ENCODE measurements at regions not wholly inside any gene's neighbourhood (a gene's known extent, or its start where the extent isn't known, plus 50 kb on each side); places are given as distances from the start of the nearest gene placed in this dataset.

DNA sequence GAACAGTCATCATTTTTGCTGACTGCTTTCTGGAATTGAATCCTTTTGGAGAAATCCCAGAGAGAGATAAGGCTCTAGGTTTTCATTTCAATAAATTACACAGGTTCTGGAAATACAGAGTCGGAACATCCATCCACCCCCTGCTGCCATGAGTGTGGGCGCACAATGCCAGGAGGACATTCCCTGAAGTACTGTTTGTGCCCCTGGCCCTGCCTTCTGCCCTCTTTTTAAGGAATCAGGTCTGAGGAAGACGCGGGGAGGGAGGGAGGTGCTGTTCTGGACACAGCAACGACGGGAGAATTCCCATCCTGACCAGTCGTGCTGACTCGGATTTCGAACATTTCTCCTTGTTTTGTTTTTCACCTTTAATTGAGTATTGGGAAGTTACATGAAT lies 69.0 kb downstream of the SEC61G start (continued):
- TF ChIP-seq HMGN3 (IDR thresholded peaks at IDR 0.05; ENCODE audit: borderline replicate concordance, extremely low read depth, insufficient read length, low read depth, low read length) = no peak
- TF ChIP-seq ZNF717 (CRISPR knock-in tag; IDR thresholded peaks at IDR 0.05) = no peak
- no peak for TF ChIP-seq MCM7 (IDR thresholded peaks at IDR 0.05)

GRCh38 chr7:54689394-54690049 lies 69.5 kb downstream of the SEC61G start:
- H3K27ac ChIP-seq (ENCODE audit: extremely low read depth, low read depth, low read length) = no peak overlapping the region
- no peaks in the 10 kb centered on the region for H3K9me3 ChIP-seq (replicated peaks; ENCODE audit: control insufficient read depth, insufficient read depth, low read depth, low read length)
- DNase-seq (ENCODE audit: extremely low read depth in 1 of 4, low spot score in 3 of 4) (no peak), ATAC-seq (no peak), FAIRE-seq (no peak)
- no peaks in the 10 kb centered on the region for H3K4me1 ChIP-seq (replicated peaks in 1 of 2; ENCODE audit: control insufficient read depth in 2 of 2, insufficient read depth in 2 of 2, low read length in 2 of 2)
- H3K79me2 ChIP-seq (ENCODE audit: control insufficient read depth, insufficient read depth, low read length) = no peaks in the 10 kb centered on the region
- no peaks in the 10 kb centered on the region for H4K20me1 ChIP-seq (replicated peaks; ENCODE audit: control insufficient read depth, insufficient read depth, low read length)
- POLR2A ChIA-PET = no interaction called here
- no peak overlapping the region for H3K4me2 ChIP-seq (ENCODE audit: insufficient read depth, low read length)
- H2AFZ ChIP-seq (ENCODE audit: low read depth, low read length) = no peak overlapping the region
- WGBS (ENCODE audit: insufficient coverage, low coverage, missing lambda C conversion rate) = 0% methylated on average over 3 of the region's 5 CpGs
- no peak overlapping the region for H3K4me3 ChIP-seq
- CTCF ChIA-PET (ENCODE audit: low intra/inter-chr PET ratio) = no interaction called here
- H3K9ac ChIP-seq (ENCODE audit: insufficient read depth in 1 of 2, low read depth in 2 of 2, low read length in 2 of 2) = no peak overlapping the region
- no peaks in the 10 kb centered on the region for H3K9me1 ChIP-seq (ENCODE audit: control insufficient read depth, insufficient read depth, low read length)
- in situ Hi-C loops (cut with MboI) (no loop called here), intact Hi-C loops (cut with micrococcal nuclease) (no loop called here)
- H3K27me3 ChIP-seq (ENCODE audit: control insufficient read depth in 2 of 2, insufficient read depth in 2 of 2, low read length in 2 of 2) = peaks cover 0 to 14% of the 10 kb centered on the region in 2 experiments; a peak in 2 of 5 replicates
- no TSS peak for BruUV-seq (replicated peaks)
- no peaks in the 10 kb centered on the region for H3K36me3 ChIP-seq (ENCODE audit: control insufficient read depth, insufficient read depth, low read length)
- TF ChIP-seq CBX1 (IDR thresholded peaks at IDR 0.05; ENCODE audit: low read depth) = no peak
- no peak for TF ChIP-seq CHD2 (IDR thresholded peaks at IDR 0.05; ENCODE audit: low read depth, low read length)
- no peak for TF ChIP-seq ELK1 (CRISPR knock-in tag; IDR thresholded peaks at IDR 0.05)
- TF ChIP-seq ZNF668 (CRISPR knock-in tag; IDR thresholded peaks at IDR 0.05) = no peak
- no peak for TF ChIP-seq MYBL2 (IDR thresholded peaks at IDR 0.05; ENCODE audit: low read depth)
- TF ChIP-seq MYBL2 (CRISPR knock-in tag; IDR thresholded peaks at IDR 0.05; ENCODE audit: borderline replicate concordance) = no peak
- no peak for TF ChIP-seq E2F1 (CRISPR knock-in tag; IDR thresholded peaks at IDR 0.05)
- no peak for TF ChIP-seq POLR2A (conservative IDR thresholded peaks at IDR 0.05)
- TF ChIP-seq ZNF124 (CRISPR knock-in tag; IDR thresholded peaks at IDR 0.05) = no peak
- TF ChIP-seq, protein P1, sequence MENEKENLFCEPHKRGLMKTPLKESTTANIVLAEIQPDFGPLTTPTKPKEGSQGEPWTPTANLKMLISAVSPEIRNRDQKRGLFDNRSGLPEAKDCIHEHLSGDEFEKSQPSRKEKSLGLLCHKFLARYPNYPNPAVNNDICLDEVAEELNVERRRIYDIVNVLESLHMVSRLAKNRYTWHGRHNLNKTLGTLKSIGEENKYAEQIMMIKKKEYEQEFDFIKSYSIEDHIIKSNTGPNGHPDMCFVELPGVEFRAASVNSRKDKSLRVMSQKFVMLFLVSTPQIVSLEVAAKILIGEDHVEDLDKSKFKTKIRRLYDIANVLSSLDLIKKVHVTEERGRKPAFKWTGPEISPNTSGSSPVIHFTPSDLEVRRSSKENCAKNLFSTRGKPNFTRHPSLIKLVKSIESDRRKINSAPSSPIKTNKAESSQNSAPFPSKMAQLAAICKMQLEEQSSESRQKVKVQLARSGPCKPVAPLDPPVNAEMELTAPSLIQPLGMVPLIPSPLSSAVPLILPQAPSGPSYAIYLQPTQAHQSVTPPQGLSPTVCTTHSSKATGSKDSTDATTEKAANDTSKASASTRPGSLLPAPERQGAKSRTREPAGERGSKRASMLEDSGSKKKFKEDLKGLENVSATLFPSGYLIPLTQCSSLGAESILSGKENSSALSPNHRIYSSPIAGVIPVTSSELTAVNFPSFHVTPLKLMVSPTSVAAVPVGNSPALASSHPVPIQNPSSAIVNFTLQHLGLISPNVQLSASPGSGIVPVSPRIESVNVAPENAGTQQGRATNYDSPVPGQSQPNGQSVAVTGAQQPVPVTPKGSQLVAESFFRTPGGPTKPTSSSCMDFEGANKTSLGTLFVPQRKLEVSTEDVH (IDR thresholded peaks at IDR 0.05; ENCODE audit: low read depth, partially characterized antibody) = no peak
- no peak for TF ChIP-seq ILK (tag; IDR thresholded peaks at IDR 0.05; ENCODE audit: borderline replicate concordance, low read depth)
- TF ChIP-seq, protein P2, sequence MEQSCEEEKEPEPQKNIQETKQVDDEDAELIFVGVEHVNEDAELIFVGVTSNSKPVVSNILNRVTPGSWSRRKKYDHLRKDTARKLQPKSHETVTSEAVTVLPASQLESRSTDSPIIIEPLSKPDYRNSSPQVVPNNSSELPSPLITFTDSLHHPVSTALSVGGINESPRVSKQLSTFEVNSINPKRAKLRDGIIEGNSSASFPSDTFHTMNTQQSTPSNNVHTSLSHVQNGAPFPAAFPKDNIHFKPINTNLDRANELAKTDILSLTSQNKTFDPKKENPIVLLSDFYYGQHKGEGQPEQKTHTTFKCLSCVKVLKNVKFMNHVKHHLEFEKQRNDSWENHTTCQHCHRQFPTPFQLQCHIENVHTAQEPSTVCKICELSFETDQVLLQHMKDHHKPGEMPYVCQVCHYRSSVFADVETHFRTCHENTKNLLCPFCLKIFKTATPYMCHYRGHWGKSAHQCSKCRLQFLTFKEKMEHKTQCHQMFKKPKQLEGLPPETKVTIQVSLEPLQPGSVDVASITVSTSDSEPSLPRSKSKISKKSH (CRISPR knock-in tag; IDR thresholded peaks at IDR 0.05) = no peak
- TF ChIP-seq ZZZ3 (IDR thresholded peaks at IDR 0.05) = no peak
- no peak for TF ChIP-seq ZKSCAN3 (CRISPR knock-in tag; IDR thresholded peaks at IDR 0.05)

All from K562 (cell line).